ENCODE measurements at regions not wholly inside any gene's neighbourhood (a gene's known extent, or its start where the extent isn't known, plus 50 kb on each side); places are given as distances from the start of the nearest gene placed in this dataset.

GRCh38 chr3:148089171-148089570, 608.5 kb upstream of the AGTR1 start:
- TF ChIP-seq CTCF (IDR thresholded peaks at IDR 0.05 in 4 of 5, conservative IDR thresholded peaks at IDR 0.05 in 1 of 5) (no peak), POLR2A (IDR thresholded peaks at IDR 0.05) (no peak)
